Retinal pigment epithelial cell (primary cell): ENCODE measurements at regions not wholly inside any gene's neighbourhood (a gene's known extent, or its start where the extent isn't known, plus 50 kb on each side); places are given as distances from the start of the nearest gene placed in this dataset.
"Not testable (repeated sequence)": the region's sequence is repeated elsewhere in the genome, so short reads cannot be mapped to it uniquely, and the experiment has no call there.

ENCODE experiments used
- DNase-seq: peaks from one replicate; pipeline ENCODE4 v3.0.0-alpha.2; 2010; ENCODE audit warnings: low read depth
- H3K4me3 ChIP-seq: 2 replicates; pipeline ENCODE4 v1.5.1; 2011; ENCODE audit warnings: mild to moderate bottlenecking, low read length, control low read depth, moderate library complexity
- TF ChIP-seq, protein P1 (sequence below): conservative IDR thresholded peaks from 2 replicates; pipeline ENCODE4 v1.5.1; 2011; ENCODE audit warnings: low read depth, low read length, control low read depth, inconsistent platforms

DNA sequence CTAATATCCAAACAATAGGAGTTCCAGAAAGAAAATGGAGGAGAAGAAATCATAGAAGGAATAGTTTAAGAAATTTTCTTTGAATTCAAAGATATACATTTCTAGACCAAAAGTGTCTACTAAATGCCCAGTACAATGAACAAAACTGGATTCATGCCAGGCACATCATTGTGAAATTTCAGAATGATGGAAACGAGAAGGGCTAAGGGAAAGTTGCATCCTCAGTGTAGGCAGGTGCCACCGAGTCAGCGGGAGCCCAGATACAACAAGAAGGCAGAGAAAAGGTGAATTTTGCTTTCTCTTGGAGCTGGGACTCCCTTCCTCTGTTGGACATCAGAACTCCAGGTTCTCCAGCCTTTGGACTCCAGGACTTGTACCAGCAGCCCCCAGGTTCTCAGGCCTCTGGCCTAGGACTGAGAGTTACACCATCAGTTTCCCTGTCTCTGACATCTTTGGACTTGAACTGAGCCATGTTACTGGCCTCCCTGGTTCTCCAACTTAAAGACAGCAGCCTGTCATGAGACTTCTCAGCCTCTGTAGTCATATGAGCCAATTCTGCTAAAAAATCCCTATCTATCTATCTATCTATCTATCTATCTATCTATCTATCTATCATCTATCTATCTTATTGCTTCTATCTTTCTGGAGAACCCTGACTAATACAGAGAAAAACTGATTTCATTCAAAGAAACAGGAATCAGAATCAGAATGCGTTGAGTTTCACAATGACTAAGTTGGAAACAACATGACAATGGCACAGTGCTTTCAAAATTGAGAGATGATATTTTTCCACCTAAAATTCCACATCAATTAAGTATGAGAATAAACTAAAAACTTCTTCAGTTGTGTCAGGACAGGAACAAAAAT lies 207.7 kb downstream of the FAM43A start:
- H3K4me3 ChIP-seq: no peak overlapping the region
- no peak for DNase-seq
- TF ChIP-seq, protein P1, sequence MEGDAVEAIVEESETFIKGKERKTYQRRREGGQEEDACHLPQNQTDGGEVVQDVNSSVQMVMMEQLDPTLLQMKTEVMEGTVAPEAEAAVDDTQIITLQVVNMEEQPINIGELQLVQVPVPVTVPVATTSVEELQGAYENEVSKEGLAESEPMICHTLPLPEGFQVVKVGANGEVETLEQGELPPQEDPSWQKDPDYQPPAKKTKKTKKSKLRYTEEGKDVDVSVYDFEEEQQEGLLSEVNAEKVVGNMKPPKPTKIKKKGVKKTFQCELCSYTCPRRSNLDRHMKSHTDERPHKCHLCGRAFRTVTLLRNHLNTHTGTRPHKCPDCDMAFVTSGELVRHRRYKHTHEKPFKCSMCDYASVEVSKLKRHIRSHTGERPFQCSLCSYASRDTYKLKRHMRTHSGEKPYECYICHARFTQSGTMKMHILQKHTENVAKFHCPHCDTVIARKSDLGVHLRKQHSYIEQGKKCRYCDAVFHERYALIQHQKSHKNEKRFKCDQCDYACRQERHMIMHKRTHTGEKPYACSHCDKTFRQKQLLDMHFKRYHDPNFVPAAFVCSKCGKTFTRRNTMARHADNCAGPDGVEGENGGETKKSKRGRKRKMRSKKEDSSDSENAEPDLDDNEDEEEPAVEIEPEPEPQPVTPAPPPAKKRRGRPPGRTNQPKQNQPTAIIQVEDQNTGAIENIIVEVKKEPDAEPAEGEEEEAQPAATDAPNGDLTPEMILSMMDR: no peak

- DNase-seq: no peak
- TF ChIP-seq, protein P1: no peak
- no peak overlapping the region for H3K4me3 ChIP-seq
Measured at GRCh38 chr3:194894538-194894937, 208.9 kb downstream of the FAM43A start.

DNA sequence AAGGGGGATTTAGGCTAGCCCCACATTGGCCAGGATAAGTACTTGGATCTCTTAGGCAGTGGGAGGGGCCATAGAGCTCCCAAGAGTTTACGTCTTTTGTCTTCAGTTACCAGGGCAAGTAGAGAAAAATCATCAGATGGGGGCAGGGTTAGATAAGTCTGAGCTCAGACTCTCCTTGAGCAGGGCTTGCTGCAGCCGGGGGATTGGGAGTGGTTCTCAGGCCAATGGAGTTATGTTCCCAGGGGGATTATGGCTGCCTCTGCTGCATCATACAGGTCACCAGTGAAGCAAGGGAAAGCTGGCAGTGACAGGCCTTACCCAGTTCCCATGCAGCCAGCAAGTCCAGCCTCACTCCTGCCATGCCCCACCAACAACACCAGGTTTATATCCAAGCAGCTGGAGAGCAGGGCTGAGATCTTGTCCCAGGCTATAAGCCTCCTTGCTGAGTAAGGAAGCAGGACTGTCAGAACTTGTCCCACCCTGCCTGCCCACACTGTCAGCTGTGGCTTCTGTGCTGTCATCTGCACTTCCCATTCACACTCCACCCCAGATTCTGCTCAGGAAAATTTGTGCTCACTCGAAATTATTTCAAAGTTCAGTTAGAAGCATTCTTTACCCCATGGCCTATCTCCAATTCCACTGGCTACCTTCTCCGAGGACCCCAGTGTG lies 215.3 kb downstream of the FAM43A start:
- H3K4me3 ChIP-seq: no peak overlapping the region
- TF ChIP-seq, protein P1: no peak
- peak; percentile 68 for DNase-seq

GRCh38 chr3:194903447-194903846 lies 217.8 kb downstream of the FAM43A start:
- not testable (repeated sequence) for H3K4me3 ChIP-seq, DNase-seq

- H3K4me3 ChIP-seq, DNase-seq: not testable (repeated sequence)
Measured at GRCh38 chr3:194904999-194905398, 219.3 kb downstream of the FAM43A start.

GRCh38 chr3:194905696-194906095 lies 220.0 kb downstream of the FAM43A start:
- DNase-seq: no peak
- TF ChIP-seq, protein P1: no peak
- H3K4me3 ChIP-seq: no peak overlapping the region

- TF ChIP-seq, protein P1: no peak
- H3K4me3 ChIP-seq: no peak overlapping the region
- DNase-seq: no peak
Measured at GRCh38 chr3:194906229-194906629, 220.5 kb downstream of the FAM43A start.
